ENCODE measurements at regions not wholly inside any gene's neighbourhood (a gene's known extent, or its start where the extent isn't known, plus 50 kb on each side); places are given as distances from the start of the nearest gene placed in this dataset.

GRCh38 chr20:18978311-18978710 is 164.7 kb downstream of the SCP2D1 start:
- TF ChIP-seq EZH2 (IDR thresholded peaks at IDR 0.05) (no peak), POLR2AphosphoS5 (IDR thresholded peaks at IDR 0.05; ENCODE audit: borderline replicate concordance, low read depth, low read length) (no peak), FOXP2 (optimal IDR thresholded peaks at IDR 0.05; ENCODE audit: control extremely low read depth, extremely low read length, insufficient read depth) (no peak)
